ENCODE measurements at regions not wholly inside any gene's neighbourhood (a gene's known extent, or its start where the extent isn't known, plus 50 kb on each side); places are given as distances from the start of the nearest gene placed in this dataset.

DNA sequence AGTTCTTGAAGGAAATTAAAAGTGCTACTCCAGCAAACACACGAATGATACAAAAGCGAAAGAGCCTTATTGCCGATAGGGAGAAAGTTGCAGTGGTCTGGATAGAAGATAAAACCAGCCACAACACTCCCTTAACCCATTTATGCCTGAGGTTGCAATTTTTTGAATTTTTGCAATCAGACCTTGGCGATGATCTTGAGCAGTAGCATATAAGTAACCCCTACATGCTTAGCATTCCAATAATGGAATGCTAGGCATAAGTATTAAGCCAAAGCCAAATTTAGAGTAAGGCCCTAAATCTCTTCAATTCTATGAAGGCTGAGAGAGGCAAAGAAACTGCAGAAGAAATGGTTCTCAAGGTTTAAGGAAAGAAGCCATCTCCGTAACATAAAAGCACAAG, 153.5 kb downstream of the SLC28A3 start:
- no peak for DNase-seq

GRCh38 chr9:84189904-84190303, 150.7 kb downstream of the SLC28A3 start:
- DNase-seq, result no peak

DNA sequence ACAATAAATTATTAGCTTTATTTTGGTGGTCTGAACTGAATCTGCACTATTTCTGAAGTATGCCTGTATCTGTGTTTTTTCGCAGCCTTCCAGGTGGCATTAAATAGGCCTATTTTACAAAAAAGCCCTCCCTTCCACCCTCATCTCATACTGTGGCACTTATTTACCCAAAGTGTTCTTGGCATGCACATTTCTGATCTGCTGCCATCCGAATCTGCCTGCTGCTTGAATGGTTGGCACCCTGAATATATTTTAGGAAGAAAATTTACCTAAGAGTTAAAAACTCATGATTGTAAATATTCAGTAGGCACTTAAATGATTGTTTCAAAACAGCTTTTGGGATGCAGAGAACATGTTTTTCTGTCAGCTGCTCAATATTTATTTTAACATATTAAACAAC, 150.1 kb downstream of the SLC28A3 start:
- no peak for DNase-seq

DNA sequence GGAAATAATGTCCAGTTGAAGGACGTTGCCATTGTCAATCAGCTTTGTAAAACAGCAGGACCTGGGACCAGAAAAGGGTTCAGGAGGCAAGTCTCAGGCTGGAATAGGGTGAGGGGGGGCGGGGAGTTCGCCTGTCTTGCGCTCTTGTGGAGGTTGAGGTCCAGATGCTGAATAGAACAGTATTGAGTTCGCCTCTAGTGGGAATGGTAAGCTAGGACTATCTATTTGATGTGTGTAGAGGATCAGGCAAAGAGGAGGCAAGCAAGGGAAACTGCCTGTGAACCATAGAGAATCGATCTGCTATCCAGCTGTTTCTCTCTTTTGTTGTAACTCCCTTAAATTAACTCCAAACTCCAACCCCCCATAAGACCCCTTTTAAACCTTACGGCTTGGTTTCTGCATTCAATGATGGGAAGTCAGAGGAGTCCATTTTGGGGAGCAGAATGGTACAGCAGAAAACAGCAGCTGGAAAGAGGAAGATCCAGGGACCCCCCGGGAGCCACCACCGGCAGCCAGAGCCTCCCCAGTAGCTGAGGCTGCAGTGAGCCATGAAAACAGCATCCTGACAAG, 133.7 kb downstream of the SLC28A3 start:
- no peak for DNase-seq

GRCh38 chr9:84207491-84207951, 133.0 kb downstream of the SLC28A3 start:
- DNase-seq, result no peak

DNA sequence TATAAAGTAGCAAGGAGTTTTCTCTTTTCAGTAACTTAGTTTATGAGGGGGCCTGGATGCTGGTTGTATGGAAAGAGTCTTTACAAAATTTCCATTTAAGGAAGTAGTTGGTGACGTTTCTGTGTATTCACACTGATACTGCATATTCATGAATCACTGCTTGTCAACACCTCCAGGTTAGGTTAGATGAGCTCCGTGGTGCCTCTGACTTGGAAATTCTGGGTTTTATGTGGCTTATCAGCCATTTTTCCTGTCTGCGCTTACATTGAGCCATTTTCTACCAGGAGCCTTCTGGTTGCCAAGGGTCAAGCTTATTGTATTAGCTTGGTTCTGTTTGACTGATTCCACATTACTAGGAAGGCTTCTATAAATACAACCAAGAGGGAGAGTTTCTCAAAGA, 128.3 kb downstream of the SLC28A3 start:
- DNase-seq, result no peak

DNA sequence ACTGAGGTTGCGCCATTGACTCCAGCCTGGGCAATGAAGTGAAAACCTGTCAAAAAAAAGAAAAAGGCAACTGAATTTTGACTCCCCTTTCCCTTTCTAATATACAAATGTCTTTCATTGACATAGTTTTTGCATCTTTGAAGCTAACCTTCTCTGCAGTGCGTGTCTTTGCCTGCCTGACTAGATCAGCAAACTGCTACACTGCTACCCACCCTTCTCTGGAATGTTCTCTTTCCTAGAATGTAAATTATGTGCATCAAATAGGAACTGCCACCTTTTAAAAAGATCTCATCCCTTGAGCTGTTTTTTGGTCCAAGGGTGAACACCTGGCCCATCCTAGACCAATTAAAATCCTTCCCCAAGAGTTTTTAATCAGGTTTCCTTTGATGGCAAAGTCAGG, 127.6 kb downstream of the SLC28A3 start:
- DNase-seq, result no peak

DNA sequence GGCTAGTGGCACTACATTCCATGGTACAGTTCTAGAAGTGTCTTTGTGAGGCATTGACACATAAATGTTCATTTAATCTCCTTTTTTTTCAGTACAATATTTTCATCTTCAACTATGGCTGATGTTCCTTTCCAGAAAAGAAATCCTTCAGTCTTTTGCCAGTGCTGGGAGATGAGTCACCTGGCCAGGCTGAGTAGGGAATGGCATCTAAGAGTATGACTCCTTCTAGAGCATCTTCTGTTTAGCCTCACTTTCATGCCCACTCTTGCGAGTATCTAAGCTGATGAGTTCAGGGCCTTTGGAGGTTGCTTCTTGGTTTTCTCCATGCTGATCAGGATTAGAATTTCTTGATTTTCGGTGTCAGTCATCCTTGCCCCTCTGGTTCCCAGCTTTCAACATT, 124.4 kb downstream of the SLC28A3 start:
- DNase-seq, result no peak

GRCh38 chr9:84218322-84218721, 122.2 kb downstream of the SLC28A3 start:
- DNase-seq, result no peak

GRCh38 chr9:84224246-84224645, 116.3 kb downstream of the SLC28A3 start:
- DNase-seq, result no peak

Measured in NCI-H2029 (cell line).